ENCODE measurements at regions not wholly inside any gene's neighbourhood (a gene's known extent, or its start where the extent isn't known, plus 50 kb on each side); places are given as distances from the start of the nearest gene placed in this dataset.

GRCh38 chr6:9623228-9623832 lies 791.5 kb downstream of the TFAP2A start:
- Mint-ChIP-seq H3K27ac (no peak overlapping the region), H3K27me3 (ENCODE audit: low read depth in 3 of 3) (peaks cover 0 to 7% (median 0%) of the 10 kb centered on the region in 3 donors), H3K9me3 (peaks cover 0 to 14% (median 8%) of the 10 kb centered on the region in 7 donors), H3K4me3 (no peak overlapping the region), H3K4me1 (no peaks in the 10 kb centered on the region), H3K36me3 (no peaks in the 10 kb centered on the region)
- Histone ChIP-seq H3K27me3 (ENCODE audit: control insufficient read depth in 2 of 2, insufficient read depth in 2 of 2, low read length in 2 of 2) (no peaks in the 10 kb centered on the region), H3K4me2 (replicated peaks; ENCODE audit: extremely low read depth, low read length, poor library complexity, severe bottlenecking) (no peak overlapping the region), H3K36me3 (replicated peaks in 1 of 2; ENCODE audit: control insufficient read depth in 1 of 2, insufficient read depth in 2 of 2, low read length in 2 of 2) (no peaks in the 10 kb centered on the region), H3K4me1 (ENCODE audit: control insufficient read depth in 1 of 2, insufficient read depth in 2 of 2, low read length in 2 of 2) (peaks cover 0 to 2% of the 10 kb centered on the region in 2 donors), H4K20me1 (ENCODE audit: insufficient read depth, low read length) (no peaks in the 10 kb centered on the region), H2AFZ (ENCODE audit: insufficient read depth, low read depth, low read length, poor library complexity, severe bottlenecking) (no peak overlapping the region), H3K9me3 (replicated peaks in 1 of 2; ENCODE audit: control insufficient read depth in 1 of 2, insufficient read depth in 1 of 2, low read length in 2 of 2) (peaks cover 5 to 6% of the 10 kb centered on the region in 2 donors), H3K27ac (ENCODE audit: low read depth in 1 of 2, low read length in 2 of 2) (no peak overlapping the region), H3K4me3 (replicated peaks in 1 of 3; ENCODE audit: low read depth in 2 of 3, low read length in 3 of 3) (no peak overlapping the region), H3K9ac (ENCODE audit: insufficient read depth, low read length, poor library complexity, severe bottlenecking) (no peak overlapping the region), H3K79me2 (ENCODE audit: insufficient read depth, low read length) (no peaks in the 10 kb centered on the region)
- TF ChIP-seq CTCF (IDR thresholded peaks at IDR 0.05) = no peak
- WGBS (ENCODE audit: insufficient coverage) = 59% methylated on average over 3 of the region's 8 CpGs
- DNase-seq = no peak
- intact Hi-C loops (cut with micrococcal nuclease) = no loop called here

GRCh38 chr6:9621276-9621675 lies 793.6 kb downstream of the TFAP2A start:
- Histone ChIP-seq H3K27ac (ENCODE audit: low read depth in 1 of 2, low read length in 2 of 2) (no peak overlapping the region), H3K4me2 (replicated peaks; ENCODE audit: extremely low read depth, low read length, poor library complexity, severe bottlenecking) (no peak overlapping the region), H3K4me3 (replicated peaks in 1 of 3; ENCODE audit: low read depth in 2 of 3, low read length in 3 of 3) (no peak overlapping the region), H3K9me3 (replicated peaks in 1 of 2; ENCODE audit: control insufficient read depth in 1 of 2, insufficient read depth in 1 of 2, low read length in 2 of 2) (peaks cover 0 to 4% of the 10 kb centered on the region in 2 donors), H4K20me1 (ENCODE audit: insufficient read depth, low read length) (no peaks in the 10 kb centered on the region), H3K9ac (ENCODE audit: insufficient read depth, low read length, poor library complexity, severe bottlenecking) (no peak overlapping the region), H2AFZ (ENCODE audit: insufficient read depth, low read depth, low read length, poor library complexity, severe bottlenecking) (no peak overlapping the region), H3K79me2 (ENCODE audit: insufficient read depth, low read length) (no peaks in the 10 kb centered on the region), H3K27me3 (ENCODE audit: control insufficient read depth in 2 of 2, insufficient read depth in 2 of 2, low read length in 2 of 2) (no peaks in the 10 kb centered on the region), H3K36me3 (replicated peaks in 1 of 2; ENCODE audit: control insufficient read depth in 1 of 2, insufficient read depth in 2 of 2, low read length in 2 of 2) (no peaks in the 10 kb centered on the region), H3K4me1 (ENCODE audit: control insufficient read depth in 1 of 2, insufficient read depth in 2 of 2, low read length in 2 of 2) (no peaks in the 10 kb centered on the region)
- Mint-ChIP-seq H3K36me3 (no peaks in the 10 kb centered on the region), H3K9me3 (peaks cover 0 to 19% (median 6%) of the 10 kb centered on the region in 7 donors), H3K27ac (no peak overlapping the region), H3K4me3 (no peak overlapping the region), H3K4me1 (no peaks in the 10 kb centered on the region), H3K27me3 (ENCODE audit: low read depth in 3 of 3) (peaks cover 0 to 7% (median 0%) of the 10 kb centered on the region in 3 donors)
- intact Hi-C loops (cut with micrococcal nuclease) = no loop called here
- WGBS (ENCODE audit: insufficient coverage) = 100% methylated on average over 1 of the region's 3 CpGs
- DNase-seq = no peak
- no peak for TF ChIP-seq CTCF (IDR thresholded peaks at IDR 0.05)
